Gastrocnemius medialis (tissue), 4 donors: ENCODE measurements at regions not wholly inside any gene's neighbourhood (a gene's known extent, or its start where the extent isn't known, plus 50 kb on each side); places are given as distances from the start of the nearest gene placed in this dataset.

ENCODE experiments used
- CTCF ChIP-seq, 5 experiments: fragments of 450-650 bp in 3 of 5; fragments of 200-600 bp in 2 of 5; sonication (generic) in 2 of 5; IDR thresholded peaks in 4 of 5; conservative IDR thresholded peaks in 1 of 5; 1 replicate in 4 of 5; 2 replicates in 1 of 5; pipeline ENCODE4 v1.5.1; 2016 to 2019; ENCODE audit warnings: antibody characterized with exemption in 5 of 5, mild to moderate bottlenecking in 3 of 5, moderate library complexity in 3 of 5
- POLR2A ChIP-seq, 2 donors: fragments of 450-650 bp; IDR thresholded peaks; one replicate each; pipeline ENCODE4 v1.6.1; 2017; ENCODE audit warnings: antibody characterized with exemption in 2 of 2, mild to moderate bottlenecking in 2 of 2, moderate library complexity in 2 of 2

- TF ChIP-seq CTCF (IDR thresholded peaks at IDR 0.05 in 4 of 5, conservative IDR thresholded peaks at IDR 0.05 in 1 of 5) (no peak), POLR2A (IDR thresholded peaks at IDR 0.05) (no peak)
Measured at GRCh38 chr15:94834000-94834399, 602.6 kb downstream of the MCTP2 start.
